Endometrium (tissue), 2 donors: ENCODE measurements at regions not wholly inside any gene's neighbourhood (a gene's known extent, or its start where the extent isn't known, plus 50 kb on each side); places are given as distances from the start of the nearest gene placed in this dataset.
"Not testable (repeated sequence)": the region's sequence is repeated elsewhere in the genome, so short reads cannot be mapped to it uniquely, and the experiment has no call there.

ENCODE experiments used
- FAIRE-seq: peaks from 2 replicates; lab custom pipeline; 2012; peaks lifted over from hg19 to GRCh38; lab: Jason Lieb, UNC
- donor health status: control.
- donor health status: control.

GRCh38 chr2:34291076-34291475, 692.0 kb upstream of the FAM98A start:
- no peak for FAIRE-seq

- FAIRE-seq, result no peak
These were observed 688.9 kb upstream of the FAM98A start for GRCh38 chr2:34288016-34288415.

- FAIRE-seq, result no peak
These were observed 681.5 kb upstream of the FAM98A start for GRCh38 chr2:34280606-34281005.

- FAIRE-seq, result no peak
These were observed 668.0 kb upstream of the FAM98A start for GRCh38 chr2:34266908-34267697.

- FAIRE-seq, result no peak
These were observed 662.6 kb upstream of the FAM98A start for GRCh38 chr2:34261701-34262100.

GRCh38 chr2:34254272-34254878, 655.3 kb upstream of the FAM98A start:
- no peak for FAIRE-seq

GRCh38 chr2:34252111-34252510, 653.0 kb upstream of the FAM98A start:
- FAIRE-seq, result no peak

GRCh38 chr2:34251578-34251977, 652.5 kb upstream of the FAM98A start:
- FAIRE-seq, result no peak

- no peak for FAIRE-seq
These were observed 645.1 kb upstream of the FAM98A start for GRCh38 chr2:34244195-34244594.

- no peak for FAIRE-seq
These were observed 643.6 kb upstream of the FAM98A start for GRCh38 chr2:34242763-34243123.

GRCh38 chr2:34241905-34242762, 643.0 kb upstream of the FAM98A start:
- no peak for FAIRE-seq

GRCh38 chr2:34239511-34239910, 640.4 kb upstream of the FAM98A start:
- FAIRE-seq, result no peak

GRCh38 chr2:34234823-34235222, 635.7 kb upstream of the FAM98A start:
- FAIRE-seq, result no peak

GRCh38 chr2:34229998-34230397, 630.9 kb upstream of the FAM98A start:
- FAIRE-seq, result no peak

GRCh38 chr2:34215174-34215573, 616.1 kb upstream of the FAM98A start:
- FAIRE-seq, result no peak

- FAIRE-seq, result not testable (repeated sequence)
These were observed 611.3 kb upstream of the FAM98A start for GRCh38 chr2:34210382-34210781.

GRCh38 chr2:34204560-34204959, 605.5 kb upstream of the FAM98A start:
- FAIRE-seq, result no peak

GRCh38 chr2:34201099-34201498, 602.0 kb upstream of the FAM98A start:
- FAIRE-seq, result no peak

- FAIRE-seq, result no peak
These were observed 600.9 kb upstream of the FAM98A start for GRCh38 chr2:34199971-34200370.

- no peak for FAIRE-seq
These were observed 594.1 kb upstream of the FAM98A start for GRCh38 chr2:34193164-34193563.

- FAIRE-seq, result no peak
These were observed 589.6 kb upstream of the FAM98A start for GRCh38 chr2:34188464-34189303.

GRCh38 chr2:34179511-34179910, 580.4 kb upstream of the FAM98A start:
- no peak for FAIRE-seq
